ENCODE measurements at regions not wholly inside any gene's neighbourhood (a gene's known extent, or its start where the extent isn't known, plus 50 kb on each side); places are given as distances from the start of the nearest gene placed in this dataset.

GRCh38 chr13:74892096-74892495 is 589.9 kb downstream of the TBC1D4 start:
- Histone ChIP-seq H3K4me3 (no peak overlapping the region), H3K27me3 (no peaks in the 10 kb centered on the region), H3K36me3 (no peaks in the 10 kb centered on the region), H3K27ac (no peak overlapping the region), H3K4me1 (no peaks in the 10 kb centered on the region), H3K9me3 (no peaks in the 10 kb centered on the region)
- no peak for DNase-seq (ENCODE audit: low spot score in 2 of 2)
- no peak for TF ChIP-seq POLR2AphosphoS5 (IDR thresholded peaks at IDR 0.05)
- TF ChIP-seq, protein P1, sequence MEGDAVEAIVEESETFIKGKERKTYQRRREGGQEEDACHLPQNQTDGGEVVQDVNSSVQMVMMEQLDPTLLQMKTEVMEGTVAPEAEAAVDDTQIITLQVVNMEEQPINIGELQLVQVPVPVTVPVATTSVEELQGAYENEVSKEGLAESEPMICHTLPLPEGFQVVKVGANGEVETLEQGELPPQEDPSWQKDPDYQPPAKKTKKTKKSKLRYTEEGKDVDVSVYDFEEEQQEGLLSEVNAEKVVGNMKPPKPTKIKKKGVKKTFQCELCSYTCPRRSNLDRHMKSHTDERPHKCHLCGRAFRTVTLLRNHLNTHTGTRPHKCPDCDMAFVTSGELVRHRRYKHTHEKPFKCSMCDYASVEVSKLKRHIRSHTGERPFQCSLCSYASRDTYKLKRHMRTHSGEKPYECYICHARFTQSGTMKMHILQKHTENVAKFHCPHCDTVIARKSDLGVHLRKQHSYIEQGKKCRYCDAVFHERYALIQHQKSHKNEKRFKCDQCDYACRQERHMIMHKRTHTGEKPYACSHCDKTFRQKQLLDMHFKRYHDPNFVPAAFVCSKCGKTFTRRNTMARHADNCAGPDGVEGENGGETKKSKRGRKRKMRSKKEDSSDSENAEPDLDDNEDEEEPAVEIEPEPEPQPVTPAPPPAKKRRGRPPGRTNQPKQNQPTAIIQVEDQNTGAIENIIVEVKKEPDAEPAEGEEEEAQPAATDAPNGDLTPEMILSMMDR (IDR thresholded peaks at IDR 0.05) = no peak
- no peak for TF ChIP-seq POLR2A (IDR thresholded peaks at IDR 0.05)
- intact Hi-C loops (cut with DNase I; ENCODE audit: low total_unique reads) = no loop called here

- no peak overlapping the region for H3K27ac ChIP-seq
- no peak for DNase-seq (ENCODE audit: low spot score in 2 of 2)
Observed at GRCh38 chr13:74891610-74892009, 590.4 kb downstream of the TBC1D4 start.

DNA sequence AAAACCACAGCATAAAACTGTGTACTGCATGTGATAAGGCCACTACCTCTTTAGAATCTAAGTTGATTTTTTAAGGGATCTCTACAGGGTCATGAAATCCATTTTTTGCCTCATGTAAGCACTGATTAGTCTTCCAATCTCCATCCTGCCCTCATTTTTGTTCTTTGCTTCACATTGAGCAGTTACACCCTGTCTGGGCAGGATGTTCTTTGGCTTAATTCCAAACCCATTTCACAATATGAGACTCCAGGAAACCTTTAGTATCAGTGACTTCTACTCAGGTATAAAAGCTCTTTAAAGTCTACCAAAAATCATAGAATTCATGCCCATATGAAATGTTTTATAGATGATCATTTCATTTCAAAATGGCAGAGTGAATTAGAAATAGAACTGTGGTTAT is 592.6 kb downstream of the TBC1D4 start:
- Histone ChIP-seq H3K27me3 (no peaks in the 10 kb centered on the region), H3K9me3 (no peaks in the 10 kb centered on the region), H3K27ac (no peak overlapping the region), H3K4me3 (no peak overlapping the region), H3K4me1 (no peaks in the 10 kb centered on the region), H3K36me3 (no peaks in the 10 kb centered on the region)
- no peak for DNase-seq (ENCODE audit: low spot score in 2 of 2)
- intact Hi-C loops (cut with DNase I; ENCODE audit: low total_unique reads) = no loop called here
- TF ChIP-seq, protein P1 (IDR thresholded peaks at IDR 0.05) = no peak
- no peak for TF ChIP-seq POLR2A (IDR thresholded peaks at IDR 0.05)
- no peak for TF ChIP-seq POLR2AphosphoS5 (IDR thresholded peaks at IDR 0.05)

More at GRCh38 chr13:74891610-74892009, 590.4 kb downstream of the TBC1D4 start:
- no peaks in the 10 kb centered on the region for H3K36me3 ChIP-seq
- intact Hi-C loops (cut with DNase I; ENCODE audit: low total_unique reads) = no loop called here
- no peak overlapping the region for H3K4me3 ChIP-seq
- H3K27me3 ChIP-seq = no peaks in the 10 kb centered on the region
- no peaks in the 10 kb centered on the region for H3K4me1 ChIP-seq
- TF ChIP-seq POLR2AphosphoS5 (IDR thresholded peaks at IDR 0.05) (no peak), POLR2A (IDR thresholded peaks at IDR 0.05) (no peak)
- TF ChIP-seq, protein P1 (IDR thresholded peaks at IDR 0.05) = no peak
- H3K9me3 ChIP-seq = no peaks in the 10 kb centered on the region

GRCh38 chr13:74886502-74886901 is 595.5 kb downstream of the TBC1D4 start:
- H3K27me3 ChIP-seq = no peaks in the 10 kb centered on the region
- no peak for TF ChIP-seq POLR2AphosphoS5 (IDR thresholded peaks at IDR 0.05)
- no peak for TF ChIP-seq POLR2A (IDR thresholded peaks at IDR 0.05)
- TF ChIP-seq, protein P1 (IDR thresholded peaks at IDR 0.05) = no peak
- no peak overlapping the region for H3K27ac ChIP-seq
- no peaks in the 10 kb centered on the region for H3K36me3 ChIP-seq
- no peaks in the 10 kb centered on the region for H3K4me1 ChIP-seq
- no peak for DNase-seq (ENCODE audit: low spot score in 2 of 2)
- intact Hi-C loops (cut with DNase I; ENCODE audit: low total_unique reads) = no loop called here
- no peaks in the 10 kb centered on the region for H3K9me3 ChIP-seq
- no peak overlapping the region for H3K4me3 ChIP-seq

GRCh38 chr13:74883834-74884233 is 598.1 kb downstream of the TBC1D4 start:
- Histone ChIP-seq H3K27me3 (no peaks in the 10 kb centered on the region), H3K4me1 (no peaks in the 10 kb centered on the region), H3K9me3 (no peaks in the 10 kb centered on the region), H3K36me3 (no peaks in the 10 kb centered on the region), H3K4me3 (no peak overlapping the region), H3K27ac (no peak overlapping the region)
- TF ChIP-seq POLR2A (IDR thresholded peaks at IDR 0.05) (no peak), POLR2AphosphoS5 (IDR thresholded peaks at IDR 0.05) (no peak)
- TF ChIP-seq, protein P1 (IDR thresholded peaks at IDR 0.05) = no peak
- intact Hi-C loops (cut with DNase I; ENCODE audit: low total_unique reads) = no loop called here
- DNase-seq (ENCODE audit: low spot score in 2 of 2) = no peak

All from breast epithelium (tissue), 4 donors.